ENCODE measurements at regions not wholly inside any gene's neighbourhood (a gene's known extent, or its start where the extent isn't known, plus 50 kb on each side); places are given as distances from the start of the nearest gene placed in this dataset.

GRCh38 chr10:105352827-105353226 is 711.7 kb downstream of the SORCS3 start:
- TF ChIP-seq HDGF (IDR thresholded peaks at IDR 0.05; ENCODE audit: borderline replicate concordance), result no peak
- no peak for TF ChIP-seq FOXM1 (IDR thresholded peaks at IDR 0.05; ENCODE audit: borderline replicate concordance)
- no peak for TF ChIP-seq NFRKB (IDR thresholded peaks at IDR 0.05)
- TF ChIP-seq FOXA1 (IDR thresholded peaks at IDR 0.05), result no peak
- TF ChIP-seq ELF4 (IDR thresholded peaks at IDR 0.05), result no peak

Measured in HEK293T (cell line).